ENCODE measurements at regions not wholly inside any gene's neighbourhood (a gene's known extent, or its start where the extent isn't known, plus 50 kb on each side); places are given as distances from the start of the nearest gene placed in this dataset.

GRCh38 chr4:180768610-180769009 lies 1474.6 kb upstream of the TENM3 start:
- 76 to 81% methylated on average over 3 of the region's 3 CpGs for WGBS, 2 donors
- intact Hi-C loops (cut with DNase I) = no loop called here
- no peak overlapping the region for H3K27ac ChIP-seq
- TF ChIP-seq, protein P1, sequence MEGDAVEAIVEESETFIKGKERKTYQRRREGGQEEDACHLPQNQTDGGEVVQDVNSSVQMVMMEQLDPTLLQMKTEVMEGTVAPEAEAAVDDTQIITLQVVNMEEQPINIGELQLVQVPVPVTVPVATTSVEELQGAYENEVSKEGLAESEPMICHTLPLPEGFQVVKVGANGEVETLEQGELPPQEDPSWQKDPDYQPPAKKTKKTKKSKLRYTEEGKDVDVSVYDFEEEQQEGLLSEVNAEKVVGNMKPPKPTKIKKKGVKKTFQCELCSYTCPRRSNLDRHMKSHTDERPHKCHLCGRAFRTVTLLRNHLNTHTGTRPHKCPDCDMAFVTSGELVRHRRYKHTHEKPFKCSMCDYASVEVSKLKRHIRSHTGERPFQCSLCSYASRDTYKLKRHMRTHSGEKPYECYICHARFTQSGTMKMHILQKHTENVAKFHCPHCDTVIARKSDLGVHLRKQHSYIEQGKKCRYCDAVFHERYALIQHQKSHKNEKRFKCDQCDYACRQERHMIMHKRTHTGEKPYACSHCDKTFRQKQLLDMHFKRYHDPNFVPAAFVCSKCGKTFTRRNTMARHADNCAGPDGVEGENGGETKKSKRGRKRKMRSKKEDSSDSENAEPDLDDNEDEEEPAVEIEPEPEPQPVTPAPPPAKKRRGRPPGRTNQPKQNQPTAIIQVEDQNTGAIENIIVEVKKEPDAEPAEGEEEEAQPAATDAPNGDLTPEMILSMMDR (IDR thresholded peaks at IDR 0.05) = no peak
- TF ChIP-seq POLR2A (IDR thresholded peaks at IDR 0.05) = no peak
- no peaks in the 10 kb centered on the region for H3K27me3 ChIP-seq
- H3K4me1 ChIP-seq = no peaks in the 10 kb centered on the region
- no peak for DNase-seq
- no peaks in the 10 kb centered on the region for H3K9me3 ChIP-seq
- H3K4me3 ChIP-seq (replicated peaks in 1 of 3) = no peak overlapping the region
- H3K36me3 ChIP-seq = no peaks in the 10 kb centered on the region

GRCh38 chr4:180769791-180770190 lies 1473.4 kb upstream of the TENM3 start:
- no peaks in the 10 kb centered on the region for H3K36me3 ChIP-seq
- no peaks in the 10 kb centered on the region for H3K27me3 ChIP-seq
- H3K9me3 ChIP-seq = no peaks in the 10 kb centered on the region
- intact Hi-C loops (cut with DNase I) = no loop called here
- DNase-seq = no peak
- H3K4me1 ChIP-seq = no peaks in the 10 kb centered on the region
- H3K27ac ChIP-seq = no peak overlapping the region
- 76 to 78% methylated on average over 3 of the region's 3 CpGs for WGBS, 2 donors
- no peak for TF ChIP-seq POLR2A (IDR thresholded peaks at IDR 0.05)
- TF ChIP-seq, protein P1 (IDR thresholded peaks at IDR 0.05) = no peak
- no peak overlapping the region for H3K4me3 ChIP-seq (replicated peaks in 1 of 3)

DNA sequence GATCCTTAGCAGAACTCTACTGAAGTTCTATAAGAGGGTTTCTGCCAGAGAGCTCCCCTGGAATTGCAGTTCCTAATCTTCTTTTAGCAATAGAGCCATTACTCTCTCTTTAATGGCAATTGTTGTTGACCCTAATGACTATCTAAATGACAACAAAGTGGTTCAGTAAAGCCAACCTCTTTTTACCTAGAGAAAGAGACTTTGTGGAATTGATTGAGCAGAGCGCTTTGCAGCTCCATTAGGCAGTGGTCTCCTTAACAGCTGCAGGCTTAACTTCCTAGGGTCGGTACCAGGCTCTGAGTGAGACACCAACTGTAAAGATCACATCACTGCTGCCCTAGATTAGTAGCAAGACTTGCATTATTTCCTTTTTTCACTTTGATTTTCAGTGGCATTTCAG lies 1472.9 kb upstream of the TENM3 start:
- no peak overlapping the region for H3K27ac ChIP-seq
- no peak overlapping the region for H3K4me3 ChIP-seq (replicated peaks in 1 of 3)
- H3K27me3 ChIP-seq = no peaks in the 10 kb centered on the region
- DNase-seq = no peak
- intact Hi-C loops (cut with DNase I) = no loop called here
- H3K36me3 ChIP-seq = no peaks in the 10 kb centered on the region
- 50 to 54% methylated on average over 2 of the region's 2 CpGs for WGBS, 2 donors
- TF ChIP-seq, protein P1 (IDR thresholded peaks at IDR 0.05) = no peak
- no peak for TF ChIP-seq POLR2A (IDR thresholded peaks at IDR 0.05)
- no peaks in the 10 kb centered on the region for H3K4me1 ChIP-seq
- H3K9me3 ChIP-seq = no peaks in the 10 kb centered on the region

- no peak for DNase-seq
- intact Hi-C loops (cut with DNase I) = no loop called here
- Histone ChIP-seq H3K4me1 (no peaks in the 10 kb centered on the region), H3K27ac (no peak overlapping the region), H3K4me3 (replicated peaks in 1 of 3) (no peak overlapping the region), H3K9me3 (peaks cover 4% of the 10 kb centered on the region), H3K27me3 (no peaks in the 10 kb centered on the region), H3K36me3 (no peaks in the 10 kb centered on the region)
- no peak for TF ChIP-seq POLR2A (IDR thresholded peaks at IDR 0.05)
- TF ChIP-seq, protein P1 (IDR thresholded peaks at IDR 0.05) = no peak
- 93 to 95% methylated on average over 5 of the region's 5 CpGs for WGBS, 2 donors
Measured at GRCh38 chr4:180784940-180785339, 1458.3 kb upstream of the TENM3 start.

- TF ChIP-seq, protein P1 (IDR thresholded peaks at IDR 0.05) = no peak
- no peak for TF ChIP-seq POLR2A (IDR thresholded peaks at IDR 0.05)
Measured at GRCh38 chr4:180788729-180789128, 1454.5 kb upstream of the TENM3 start.

More at GRCh38 chr4:180788729-180789128, 1454.5 kb upstream of the TENM3 start:
- Histone ChIP-seq H3K9me3 (no peaks in the 10 kb centered on the region), H3K27me3 (no peaks in the 10 kb centered on the region), H3K4me3 (replicated peaks in 1 of 3) (no peak overlapping the region), H3K36me3 (no peaks in the 10 kb centered on the region), H3K27ac (no peak overlapping the region), H3K4me1 (no peaks in the 10 kb centered on the region)
- no peak for DNase-seq
- intact Hi-C loops (cut with DNase I) = no loop called here
- 89 to 95% methylated on average over 8 of the region's 8 CpGs for WGBS, 2 donors
